ENCODE measurements at regions not wholly inside any gene's neighbourhood (a gene's known extent, or its start where the extent isn't known, plus 50 kb on each side); places are given as distances from the start of the nearest gene placed in this dataset.

DNA sequence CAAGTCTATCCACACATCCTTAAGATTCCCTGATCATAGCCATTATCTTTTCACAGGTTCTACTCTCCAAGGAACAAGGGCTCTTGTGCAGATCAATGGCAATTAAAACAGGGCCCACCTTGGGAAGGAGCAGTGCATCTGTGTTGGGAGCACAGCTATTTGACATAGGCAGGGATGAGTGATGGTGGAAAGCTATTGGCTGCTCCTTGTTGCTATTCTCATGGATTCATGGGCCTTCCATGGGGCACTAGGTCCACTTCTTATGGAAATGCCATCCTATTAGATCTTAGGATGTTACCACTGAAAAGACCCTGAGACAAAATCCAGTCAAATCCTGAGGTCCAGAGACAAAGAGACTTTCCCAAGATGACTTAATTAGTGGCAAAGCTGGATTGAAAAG, 148.6 kb upstream of the MTNR1B start:
- intact Hi-C loops (cut with micrococcal nuclease; ENCODE audit: unreplicated experiment): loop anchor here (5.0 kb wide), 1 partner anchor 506 kb away; no protein-coding TSS in a partner anchor
- Histone ChIP-seq H3K9me3 (no peaks in the 10 kb centered on the region), H3K4me1 (no peaks in the 10 kb centered on the region), H3K27me3 (replicated peaks; ENCODE audit: control insufficient read depth, insufficient read depth, low read length) (no peaks in the 10 kb centered on the region), H3K4me3 (ENCODE audit: low read depth, low read length) (no peak overlapping the region), H3K36me3 (ENCODE audit: control insufficient read depth, insufficient read depth, low read length) (no peaks in the 10 kb centered on the region)
- DNase-seq: no peak
- Mint-ChIP-seq H3K9me3 (ENCODE audit: unreplicated experiment) (no peaks in the 10 kb centered on the region), H3K27me3 (ENCODE audit: insufficient read depth, unreplicated experiment) (peaks cover 14% of the 10 kb centered on the region), H3K4me1 (ENCODE audit: low read depth, unreplicated experiment) (no peaks in the 10 kb centered on the region), H3K27ac (ENCODE audit: unreplicated experiment) (no peak overlapping the region), H3K36me3 (ENCODE audit: insufficient read depth, unreplicated experiment) (no peaks in the 10 kb centered on the region), H3K4me3 (ENCODE audit: unreplicated experiment) (no peak overlapping the region)
- ChIA-PET CTCF (no interaction called here), POLR2A (no interaction called here)
- no TSS peak for BruUV-seq (replicated peaks)
- TF ChIP-seq, protein P1, sequence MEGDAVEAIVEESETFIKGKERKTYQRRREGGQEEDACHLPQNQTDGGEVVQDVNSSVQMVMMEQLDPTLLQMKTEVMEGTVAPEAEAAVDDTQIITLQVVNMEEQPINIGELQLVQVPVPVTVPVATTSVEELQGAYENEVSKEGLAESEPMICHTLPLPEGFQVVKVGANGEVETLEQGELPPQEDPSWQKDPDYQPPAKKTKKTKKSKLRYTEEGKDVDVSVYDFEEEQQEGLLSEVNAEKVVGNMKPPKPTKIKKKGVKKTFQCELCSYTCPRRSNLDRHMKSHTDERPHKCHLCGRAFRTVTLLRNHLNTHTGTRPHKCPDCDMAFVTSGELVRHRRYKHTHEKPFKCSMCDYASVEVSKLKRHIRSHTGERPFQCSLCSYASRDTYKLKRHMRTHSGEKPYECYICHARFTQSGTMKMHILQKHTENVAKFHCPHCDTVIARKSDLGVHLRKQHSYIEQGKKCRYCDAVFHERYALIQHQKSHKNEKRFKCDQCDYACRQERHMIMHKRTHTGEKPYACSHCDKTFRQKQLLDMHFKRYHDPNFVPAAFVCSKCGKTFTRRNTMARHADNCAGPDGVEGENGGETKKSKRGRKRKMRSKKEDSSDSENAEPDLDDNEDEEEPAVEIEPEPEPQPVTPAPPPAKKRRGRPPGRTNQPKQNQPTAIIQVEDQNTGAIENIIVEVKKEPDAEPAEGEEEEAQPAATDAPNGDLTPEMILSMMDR (IDR thresholded peaks at IDR 0.05; ENCODE audit: insufficient read depth in 1 of 2, low read depth in 1 of 2, low read length in 1 of 2, severe bottlenecking in 1 of 2, unreplicated experiment in 1 of 2): no peak

DNA sequence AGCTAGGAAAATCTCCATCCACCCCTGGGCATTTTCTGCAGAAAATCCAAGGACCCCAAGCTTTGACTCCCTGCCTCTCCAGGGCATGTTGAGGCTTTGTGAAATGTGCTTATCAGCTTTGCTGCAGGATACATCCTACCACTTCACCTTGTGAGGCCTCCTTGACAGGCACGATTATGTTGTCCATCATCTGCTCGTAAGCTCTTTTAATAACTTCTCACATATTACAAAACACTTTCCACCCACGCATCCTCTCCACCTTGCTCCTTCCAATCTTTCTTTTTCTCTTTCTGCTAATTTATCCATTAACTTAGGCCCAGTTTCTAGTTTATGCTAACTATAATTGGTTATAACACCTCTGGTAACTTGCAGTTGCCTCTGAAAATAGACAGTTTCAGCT, 147.0 kb upstream of the MTNR1B start:
- intact Hi-C loops (cut with micrococcal nuclease; ENCODE audit: unreplicated experiment): loop anchor here (5.0 kb wide), 1 partner anchor 505 kb away; no protein-coding TSS in a partner anchor
- Mint-ChIP-seq H3K36me3 (ENCODE audit: insufficient read depth, unreplicated experiment) (no peaks in the 10 kb centered on the region), H3K27ac (ENCODE audit: unreplicated experiment) (no peak overlapping the region), H3K4me1 (ENCODE audit: low read depth, unreplicated experiment) (no peaks in the 10 kb centered on the region), H3K27me3 (ENCODE audit: insufficient read depth, unreplicated experiment) (peaks cover 9% of the 10 kb centered on the region), H3K9me3 (ENCODE audit: unreplicated experiment) (no peaks in the 10 kb centered on the region), H3K4me3 (ENCODE audit: unreplicated experiment) (no peak overlapping the region)
- no TSS peak for BruUV-seq (replicated peaks)
- H3K27me3 ChIP-seq (replicated peaks; ENCODE audit: control insufficient read depth, insufficient read depth, low read length): no peaks in the 10 kb centered on the region
- H3K9me3 ChIP-seq: no peaks in the 10 kb centered on the region
- ChIA-PET POLR2A (no interaction called here), CTCF (no interaction called here)
- TF ChIP-seq, protein P1 (IDR thresholded peaks at IDR 0.05; ENCODE audit: insufficient read depth in 1 of 2, low read depth in 1 of 2, low read length in 1 of 2, severe bottlenecking in 1 of 2, unreplicated experiment in 1 of 2): no peak
- no peak for DNase-seq
- no peaks in the 10 kb centered on the region for H3K36me3 ChIP-seq (ENCODE audit: control insufficient read depth, insufficient read depth, low read length)
- no peak overlapping the region for H3K4me3 ChIP-seq (ENCODE audit: low read depth, low read length)
- no peaks in the 10 kb centered on the region for H3K4me1 ChIP-seq

DNA sequence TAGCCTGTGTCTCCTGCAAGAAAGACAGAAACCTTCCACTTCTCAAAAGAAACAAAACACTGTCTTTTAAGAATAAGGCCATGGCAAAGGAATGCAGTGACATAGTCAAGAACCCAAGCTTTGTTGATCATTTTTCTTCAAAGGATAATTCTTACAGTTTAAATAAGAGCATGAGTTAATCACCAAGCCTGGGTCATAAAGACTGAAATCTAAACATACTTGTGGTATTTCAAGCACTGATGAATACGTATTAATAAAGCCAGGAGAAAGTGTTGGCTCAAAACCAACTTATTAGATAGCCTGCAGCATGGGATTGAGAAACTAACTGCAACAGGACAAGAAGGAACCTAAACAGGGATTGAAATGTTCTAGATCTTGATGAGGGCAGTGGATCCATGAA, 143.3 kb upstream of the MTNR1B start:
- Histone ChIP-seq H3K4me3 (ENCODE audit: low read depth, low read length) (no peak overlapping the region), H3K4me1 (no peaks in the 10 kb centered on the region), H3K36me3 (ENCODE audit: control insufficient read depth, insufficient read depth, low read length) (no peaks in the 10 kb centered on the region), H3K27me3 (replicated peaks; ENCODE audit: control insufficient read depth, insufficient read depth, low read length) (no peaks in the 10 kb centered on the region), H3K9me3 (no peaks in the 10 kb centered on the region)
- CTCF ChIA-PET: no interaction called here
- no peak for DNase-seq
- no peak overlapping the region for H3K4me3 Mint-ChIP-seq (ENCODE audit: unreplicated experiment)
- no TSS peak for BruUV-seq (replicated peaks)
- H3K4me1 Mint-ChIP-seq (ENCODE audit: low read depth, unreplicated experiment): no peaks in the 10 kb centered on the region
- POLR2A ChIA-PET: no interaction called here
- H3K27ac Mint-ChIP-seq (ENCODE audit: unreplicated experiment): no peak overlapping the region
- TF ChIP-seq, protein P1 (IDR thresholded peaks at IDR 0.05; ENCODE audit: insufficient read depth in 1 of 2, low read depth in 1 of 2, low read length in 1 of 2, severe bottlenecking in 1 of 2, unreplicated experiment in 1 of 2): no peak
- intact Hi-C loops (cut with micrococcal nuclease; ENCODE audit: unreplicated experiment): no loop called here
- peaks cover 14% of the 10 kb centered on the region for H3K27me3 Mint-ChIP-seq (ENCODE audit: insufficient read depth, unreplicated experiment)
- H3K9me3 Mint-ChIP-seq (ENCODE audit: unreplicated experiment): no peaks in the 10 kb centered on the region
- no peaks in the 10 kb centered on the region for H3K36me3 Mint-ChIP-seq (ENCODE audit: insufficient read depth, unreplicated experiment)

Measured in Caco-2 (cell line).